Loucy (cell line): ENCODE measurements at regions not wholly inside any gene's neighbourhood (a gene's known extent, or its start where the extent isn't known, plus 50 kb on each side); places are given as distances from the start of the nearest gene placed in this dataset.
"Not testable (repeated sequence)": the region's sequence is repeated elsewhere in the genome, so short reads cannot be mapped to it uniquely, and the experiment has no call there.

ENCODE experiments used
- H2AFZ ChIP-seq: fragments of 200-600 bp; sonication (generic); 2 replicates; pipeline ENCODE4 v1.6.0; 2016; ENCODE audit warnings: antibody characterized with exemption, mild to moderate bottlenecking, low read length, moderate library complexity
- H3F3A ChIP-seq: fragments of 200-600 bp; 2 replicates; pipeline ENCODE4 v1.6.0; 2016; ENCODE audit warnings: antibody characterized with exemption, low read depth, mild to moderate bottlenecking
- H3K27me3 ChIP-seq: fragments of 200-600 bp; sonication (generic); 2 replicates; pipeline ENCODE4 v1.6.1; 2014; ENCODE audit warnings: low read length, mild to moderate bottlenecking; ENCODE audit not compliant: insufficient read depth, poor library complexity, severe bottlenecking
- H3K36me3 ChIP-seq: fragments of 200-600 bp; sonication (generic); 2 replicates; pipeline ENCODE4 v1.6.1; 2016; ENCODE audit warnings: low read length; ENCODE audit not compliant: insufficient read depth
- H3K4me1 ChIP-seq: fragments of 200-600 bp; sonication (generic); 2 replicates; pipeline ENCODE4 v1.5.1; 2014; ENCODE audit warnings: low read length, mild to moderate bottlenecking; ENCODE audit not compliant: insufficient read depth, poor library complexity, severe bottlenecking
- H3K4me2 ChIP-seq: fragments of 200-600 bp; sonication (generic); 2 replicates; pipeline ENCODE4 v1.6.0; 2014; ENCODE audit warnings: antibody characterized with exemption, low read length, low read depth, mild to moderate bottlenecking; ENCODE audit not compliant: poor library complexity, severe bottlenecking
- H3K4me3 ChIP-seq: fragments of 200-600 bp; sonication (generic); 2 replicates; pipeline ENCODE4 v1.5.1; 2014; ENCODE audit warnings: low read length, mild to moderate bottlenecking, mixed read lengths; ENCODE audit not compliant: poor library complexity, severe bottlenecking
- H3K79me2 ChIP-seq: fragments of 200-600 bp; sonication (generic); 2 replicates; pipeline ENCODE4 v1.6.1; 2014; ENCODE audit warnings: low read length; ENCODE audit not compliant: insufficient read depth
- H3K9ac ChIP-seq: fragments of 200-600 bp; sonication (generic); 2 replicates; pipeline ENCODE4 v1.6.0; 2014; ENCODE audit warnings: mild to moderate bottlenecking, low read depth, low read length, moderate library complexity; ENCODE audit not compliant: poor library complexity, severe bottlenecking
- H3K9me2 ChIP-seq: fragments of 200-600 bp; sonication (generic); replicated peaks from 2 replicates; pipeline ENCODE4 v1.6.1; 2016; ENCODE audit warnings: low read depth, low read length, mixed read lengths
- H3K9me3 ChIP-seq: fragments of 200-600 bp; sonication (generic); 2 replicates; pipeline ENCODE4 v1.6.1; 2014; ENCODE audit warnings: mild to moderate bottlenecking, antibody characterized with exemption, low read length, low read depth; ENCODE audit not compliant: insufficient read depth
- H4K20me1 ChIP-seq: fragments of 200-600 bp; sonication (generic); 2 replicates; pipeline ENCODE4 v1.6.0; 2014; ENCODE audit warnings: antibody characterized with exemption, low read length, mild to moderate bottlenecking; ENCODE audit not compliant: insufficient read depth, poor library complexity, severe bottlenecking

DNA sequence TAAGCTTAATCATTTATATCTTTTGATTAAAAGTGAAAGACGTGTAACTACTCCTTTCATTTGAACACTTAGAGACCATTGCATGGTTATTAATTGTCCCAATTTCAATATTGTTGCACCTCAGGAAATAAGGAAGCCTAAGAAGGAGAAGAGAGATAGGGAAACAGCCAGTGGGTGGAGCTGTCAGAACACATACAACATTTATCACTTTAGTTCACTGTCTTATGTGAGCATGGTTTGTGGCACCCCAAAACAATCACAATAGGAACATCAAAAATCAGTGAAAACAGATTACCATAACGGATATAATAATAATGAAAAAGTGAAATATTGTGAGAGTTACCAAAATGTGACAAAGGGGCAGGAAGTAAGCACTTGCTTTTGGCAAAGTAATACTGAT is 689.9 kb downstream of the TTLL7 start:
- H3K4me2 ChIP-seq, H3K4me1 ChIP-seq, H3K4me3 ChIP-seq, H3K9me3 ChIP-seq, H3K27me3 ChIP-seq, H2AFZ ChIP-seq, H3K79me2 ChIP-seq, H4K20me1 ChIP-seq, H3K9ac ChIP-seq, H3F3A ChIP-seq, H3K9me2 ChIP-seq, H3K36me3 ChIP-seq: not testable (repeated sequence)

- not testable (repeated sequence) for H3K9ac ChIP-seq, H3K4me2 ChIP-seq
Measured at GRCh38 chr1:83306811-83307210, 692.1 kb downstream of the TTLL7 start.

GRCh38 chr1:83295594-83295993 is 703.3 kb downstream of the TTLL7 start:
- not testable (repeated sequence) for H3K36me3 ChIP-seq, H3F3A ChIP-seq, H3K9me3 ChIP-seq

More at GRCh38 chr1:83306811-83307210, 692.1 kb downstream of the TTLL7 start:
- H3F3A ChIP-seq, H3K4me1 ChIP-seq, H3K36me3 ChIP-seq, H2AFZ ChIP-seq, H4K20me1 ChIP-seq, H3K79me2 ChIP-seq, H3K27me3 ChIP-seq, H3K9me2 ChIP-seq, H3K4me3 ChIP-seq, H3K9me3 ChIP-seq: not testable (repeated sequence)

DNA sequence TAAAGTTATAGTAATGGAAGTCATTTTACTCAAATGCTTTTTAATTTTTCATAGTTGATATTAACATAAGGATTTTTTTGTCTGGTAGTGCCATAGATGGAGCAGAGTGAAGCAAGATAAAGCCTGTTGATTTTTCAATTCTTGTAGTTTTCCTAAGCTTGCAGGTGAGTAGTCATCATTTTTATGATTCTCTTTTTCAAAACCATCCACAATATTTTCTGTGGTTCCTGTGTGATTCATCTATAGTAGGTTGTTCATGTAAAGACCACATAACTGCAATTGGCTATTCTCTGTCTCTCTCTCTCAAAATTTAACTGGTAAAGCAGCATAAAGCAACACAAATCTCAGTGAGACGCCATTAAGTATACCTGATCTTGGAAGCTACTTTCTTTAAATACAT is 711.5 kb downstream of the TTLL7 start:
- not testable (repeated sequence) for H3K36me3 ChIP-seq, H3K9me3 ChIP-seq, H3F3A ChIP-seq, H3K9ac ChIP-seq, H3K79me2 ChIP-seq, H2AFZ ChIP-seq, H3K4me3 ChIP-seq, H3K9me2 ChIP-seq, H4K20me1 ChIP-seq, H3K4me1 ChIP-seq, H3K4me2 ChIP-seq, H3K27me3 ChIP-seq

More at GRCh38 chr1:83295594-83295993, 703.3 kb downstream of the TTLL7 start:
- H3K79me2 ChIP-seq, H3K4me1 ChIP-seq, H2AFZ ChIP-seq, H3K27me3 ChIP-seq, H3K4me3 ChIP-seq, H3K4me2 ChIP-seq, H3K9ac ChIP-seq, H3K9me2 ChIP-seq, H4K20me1 ChIP-seq: not testable (repeated sequence)

DNA sequence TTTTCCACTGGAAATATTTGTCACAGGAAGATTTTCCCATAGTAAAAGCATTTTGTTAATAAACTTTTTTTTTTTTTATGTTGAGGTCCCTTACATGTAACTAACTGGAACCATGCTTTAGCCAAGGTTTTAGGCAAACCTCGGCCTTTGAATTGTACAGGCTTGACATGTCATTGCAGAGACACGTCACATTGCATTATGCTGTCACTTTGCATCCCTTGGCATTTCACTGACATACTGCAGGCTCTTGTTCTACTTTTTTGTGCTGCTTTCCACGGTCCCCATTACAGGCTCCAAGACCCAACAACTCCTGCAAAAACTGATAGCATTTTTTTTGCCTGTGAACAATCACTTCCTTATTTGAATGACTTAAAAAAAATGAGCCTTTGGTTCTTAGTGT is 724.3 kb downstream of the TTLL7 start:
- not testable (repeated sequence) for H3K79me2 ChIP-seq

GRCh38 chr1:83272484-83272883 is 726.4 kb downstream of the TTLL7 start:
- H2AFZ ChIP-seq, H3F3A ChIP-seq, H3K27me3 ChIP-seq, H3K9me3 ChIP-seq, H3K9me2 ChIP-seq, H3K36me3 ChIP-seq, H3K79me2 ChIP-seq, H3K4me3 ChIP-seq, H3K4me2 ChIP-seq, H4K20me1 ChIP-seq, H3K4me1 ChIP-seq, H3K9ac ChIP-seq: not testable (repeated sequence)

More for the DNA sequence above, 724.3 kb downstream of the TTLL7 start:
- not testable (repeated sequence) for H3K4me2 ChIP-seq, H3K27me3 ChIP-seq, H3K4me3 ChIP-seq, H2AFZ ChIP-seq, H3K9me3 ChIP-seq, H3F3A ChIP-seq, H3K36me3 ChIP-seq, H3K9ac ChIP-seq, H3K4me1 ChIP-seq, H4K20me1 ChIP-seq, H3K9me2 ChIP-seq

DNA sequence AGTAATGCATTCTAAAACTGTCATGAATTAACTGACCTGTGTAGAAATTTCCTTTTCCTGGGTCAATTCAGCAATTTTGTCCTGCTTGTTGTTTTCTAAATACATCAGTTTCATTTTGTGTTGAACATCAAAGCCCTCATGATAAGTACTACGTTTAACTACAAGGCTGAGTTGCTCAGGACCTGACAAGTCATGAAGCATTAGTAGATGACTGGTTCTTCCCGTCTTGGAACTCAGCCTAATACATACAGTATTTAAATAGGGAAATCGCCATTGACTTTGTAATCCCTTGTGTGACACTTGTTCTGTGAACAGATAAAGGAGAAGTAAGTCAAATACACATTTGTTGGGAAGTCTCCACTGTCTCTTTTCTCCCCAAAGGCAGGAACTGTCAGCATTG is 727.1 kb downstream of the TTLL7 start:
- H3K27me3 ChIP-seq, H3K9me2 ChIP-seq, H3K36me3 ChIP-seq, H3K4me2 ChIP-seq, H2AFZ ChIP-seq, H3K4me3 ChIP-seq, H3K9ac ChIP-seq, H3K79me2 ChIP-seq, H3K9me3 ChIP-seq, H3K4me1 ChIP-seq, H3F3A ChIP-seq, H4K20me1 ChIP-seq: not testable (repeated sequence)

DNA sequence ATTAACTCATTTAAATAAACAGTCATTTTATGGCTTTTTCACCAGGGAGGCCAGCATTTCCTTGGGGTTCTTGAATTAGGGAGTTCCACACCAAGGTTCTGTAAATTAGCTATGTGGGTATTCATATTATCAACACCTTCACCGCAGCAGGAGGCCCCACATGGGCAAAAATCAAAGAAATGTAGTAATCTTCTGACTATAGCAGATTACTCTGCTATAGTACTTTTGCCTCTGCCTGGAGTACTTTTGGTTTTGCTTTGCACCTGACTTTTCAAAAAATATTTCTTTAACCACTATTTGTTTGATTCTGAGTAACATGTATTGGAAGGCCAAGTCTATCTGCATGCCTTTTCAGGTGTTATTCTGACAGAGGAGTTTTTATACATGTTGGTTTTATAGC is 728.1 kb downstream of the TTLL7 start:
- not testable (repeated sequence) for H3K36me3 ChIP-seq, H3K9me3 ChIP-seq, H3K4me1 ChIP-seq, H3K4me3 ChIP-seq, H3K4me2 ChIP-seq, H4K20me1 ChIP-seq, H3K9ac ChIP-seq, H3K9me2 ChIP-seq, H3K27me3 ChIP-seq, H3F3A ChIP-seq, H2AFZ ChIP-seq, H3K79me2 ChIP-seq
